GM21515 (cell line): ENCODE measurements at regions not wholly inside any gene's neighbourhood (a gene's known extent, or its start where the extent isn't known, plus 50 kb on each side); places are given as distances from the start of the nearest gene placed in this dataset.

ENCODE experiments used
- ATAC-seq: cut with Tn5 transposase; IDR thresholded peaks from one replicate; pipeline ENCODE4 v1.9.1; 2021; ENCODE audit not compliant: unreplicated experiment

DNA sequence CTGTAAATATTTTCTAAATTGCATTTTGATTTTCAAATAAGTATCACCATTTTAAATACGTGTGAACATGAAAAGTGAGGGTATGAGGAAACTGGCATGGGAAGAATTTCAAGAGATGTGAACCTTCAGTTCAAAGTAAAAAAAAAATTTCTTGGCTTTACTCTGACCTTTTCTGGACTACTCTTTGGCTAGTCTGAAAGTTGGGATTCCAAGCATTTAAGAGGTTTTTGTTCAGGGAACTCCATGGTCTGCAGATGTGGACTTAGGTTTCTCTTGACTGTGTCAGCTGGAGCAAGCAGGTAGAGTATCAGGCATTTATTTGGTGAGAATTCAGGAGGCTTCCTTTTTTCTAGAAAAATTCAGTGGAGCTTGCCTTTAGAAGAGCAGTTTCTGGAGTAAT, 311.6 kb downstream of the LRIG3 start:
- ATAC-seq, result no peak

DNA sequence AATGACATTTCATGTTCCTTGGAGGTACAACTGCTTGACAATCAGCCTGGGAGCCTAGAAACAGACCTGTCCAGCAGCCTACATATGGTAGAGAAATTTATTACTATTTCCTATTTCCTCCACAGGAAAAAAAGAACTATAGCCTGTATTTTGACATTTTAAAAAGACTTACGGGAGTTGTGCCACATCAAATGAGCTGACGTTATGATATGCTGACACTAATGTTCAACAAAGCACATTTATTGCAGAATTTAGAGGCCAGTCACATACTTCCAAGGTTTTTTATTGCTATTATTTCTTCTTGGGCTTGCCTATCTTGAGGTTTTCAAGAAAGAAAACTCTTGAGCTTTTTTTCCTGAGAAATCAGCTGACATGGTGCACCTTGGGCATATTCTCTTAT, 305.3 kb downstream of the LRIG3 start:
- no peak for ATAC-seq

DNA sequence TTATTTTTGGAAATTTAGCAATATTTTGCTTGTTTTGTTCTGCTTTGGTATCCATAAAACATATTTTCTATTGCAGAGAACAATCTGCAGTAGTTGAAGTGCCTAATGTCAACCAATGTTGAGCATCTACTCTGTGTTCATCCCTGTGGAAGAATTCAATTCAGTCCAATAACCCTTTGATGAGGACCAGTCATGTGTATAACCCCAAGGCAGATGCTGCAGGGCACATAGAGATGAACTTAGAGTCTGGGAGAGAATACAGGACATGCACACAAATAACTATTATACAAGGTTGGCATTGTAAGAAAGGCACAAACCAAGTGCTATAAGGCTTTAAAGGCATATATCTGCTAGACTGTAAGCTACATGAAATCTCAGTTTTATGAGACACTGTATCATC, 304.7 kb downstream of the LRIG3 start:
- no peak for ATAC-seq

DNA sequence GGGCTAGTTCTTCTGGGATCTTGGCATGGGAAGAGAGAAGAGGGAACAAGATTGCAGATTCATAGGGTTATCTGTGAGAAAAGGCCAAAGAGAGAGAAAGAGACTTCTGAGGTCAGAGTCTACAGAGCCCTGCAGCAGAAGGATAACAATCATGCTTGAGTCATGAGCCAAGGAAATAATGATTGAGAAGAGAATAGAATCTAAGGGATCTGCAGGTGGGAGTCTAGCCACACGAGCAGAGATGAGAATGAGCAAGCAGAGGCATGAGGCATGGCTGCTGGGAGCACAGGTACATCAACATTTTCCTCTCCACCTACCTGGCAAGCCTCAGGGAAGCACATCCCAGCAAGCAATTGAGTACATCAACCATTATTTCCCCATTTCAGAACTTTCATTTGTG, 303.7 kb downstream of the LRIG3 start:
- ATAC-seq, result no peak

DNA sequence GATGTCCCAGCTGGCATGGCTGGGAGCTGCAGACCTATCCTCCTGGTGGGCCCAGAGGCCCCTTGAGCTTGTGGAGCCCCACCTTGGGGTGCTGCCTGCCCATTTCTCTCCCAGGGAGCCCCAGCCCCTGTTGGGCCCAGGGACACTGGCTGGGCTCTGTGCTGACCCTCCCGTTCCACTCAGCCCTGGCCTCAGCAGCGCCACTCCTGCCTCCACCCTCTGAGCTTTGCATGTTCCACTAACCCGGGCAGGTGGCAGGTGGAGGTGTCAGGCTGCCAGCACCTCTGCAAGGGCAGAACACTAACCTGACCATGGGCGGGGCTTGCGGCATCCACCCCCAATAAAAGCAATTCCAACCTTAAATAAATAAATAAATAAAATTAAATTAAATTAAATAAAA, 299.2 kb downstream of the LRIG3 start:
- no peak for ATAC-seq

DNA sequence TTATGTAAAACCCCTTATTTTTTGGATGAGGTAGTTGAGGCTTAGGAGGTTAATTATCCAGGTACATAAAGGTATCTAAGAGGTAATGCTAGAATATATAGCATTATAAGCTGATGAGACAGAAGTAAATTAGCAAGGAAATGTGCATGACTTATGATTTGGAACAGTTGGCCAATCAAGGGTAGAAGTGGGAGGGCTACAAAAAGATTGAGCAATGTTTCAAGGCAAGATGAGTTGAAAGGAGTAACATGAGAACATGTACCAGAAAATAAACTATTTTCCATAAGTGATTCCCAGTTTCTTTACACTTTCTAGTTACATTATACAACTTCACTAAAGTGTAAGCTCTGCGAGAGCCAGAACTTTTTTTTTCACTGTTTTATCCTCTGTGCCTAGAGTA, 290.9 kb downstream of the LRIG3 start:
- no peak for ATAC-seq

DNA sequence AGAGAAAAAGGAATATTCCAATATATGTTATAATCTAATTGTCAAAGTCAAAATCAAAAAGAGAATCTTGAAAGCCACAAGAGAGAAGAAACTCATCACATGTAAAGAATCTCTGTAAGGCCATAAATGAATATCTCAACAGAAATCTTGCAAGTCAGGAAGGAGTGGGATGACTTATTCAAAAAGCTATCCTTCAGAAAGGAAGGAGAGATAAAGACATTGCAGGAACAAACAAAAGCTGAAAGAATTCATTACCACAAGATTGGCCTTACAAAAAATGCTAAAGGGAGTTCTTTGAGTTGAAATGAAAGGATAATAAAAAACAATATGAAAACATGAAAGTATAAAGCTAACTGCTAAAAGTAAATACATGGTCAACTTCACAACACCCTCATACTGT, 286.8 kb downstream of the LRIG3 start:
- ATAC-seq, result no peak

DNA sequence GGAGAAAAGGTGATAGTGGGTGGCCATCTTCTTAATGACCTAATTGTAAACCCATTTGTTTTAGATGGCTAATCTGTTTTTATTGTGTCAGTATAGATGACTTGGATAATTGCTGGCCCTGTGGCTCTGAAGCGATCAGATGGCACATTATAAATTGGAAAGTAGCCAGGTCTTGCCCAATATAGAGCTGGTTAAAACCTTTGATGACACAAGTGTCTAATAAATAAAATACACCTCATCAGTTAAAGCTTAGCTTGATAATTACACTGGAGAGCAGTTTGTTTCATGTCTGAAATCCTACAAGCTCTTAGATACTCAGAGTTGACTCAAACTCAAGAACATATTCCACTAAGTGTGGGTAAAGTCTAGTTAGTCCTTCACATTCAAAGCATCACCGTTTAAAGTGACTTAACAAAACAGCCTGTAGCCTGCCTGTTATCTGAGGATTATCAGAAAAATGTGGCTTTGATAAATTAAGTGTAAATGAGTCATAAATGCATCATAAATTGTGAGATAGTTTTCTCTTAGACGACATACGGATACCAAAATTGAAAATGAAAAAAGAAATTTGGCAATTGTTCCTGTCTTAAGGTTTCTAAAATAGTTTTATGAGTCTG, 280.9 kb downstream of the LRIG3 start:
- no peak for ATAC-seq

DNA sequence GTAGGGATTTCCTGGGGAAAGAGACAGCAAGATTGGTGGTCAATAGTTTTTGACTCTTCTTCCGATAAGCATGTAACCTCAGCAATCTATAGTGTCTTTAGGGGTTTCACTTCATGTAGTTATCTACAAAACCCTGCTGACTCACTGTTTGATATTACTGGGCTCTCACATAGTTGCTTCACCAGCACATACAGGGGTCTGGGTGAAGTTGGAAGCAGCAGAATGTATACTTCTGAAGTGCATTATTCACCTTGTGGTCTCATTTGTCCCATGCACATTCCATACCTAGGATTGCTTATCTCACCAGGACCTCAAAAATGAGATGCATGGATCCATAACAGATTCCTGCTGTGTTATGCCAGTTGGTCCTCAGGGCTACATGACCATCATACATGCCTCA, 280.0 kb downstream of the LRIG3 start:
- no peak for ATAC-seq

DNA sequence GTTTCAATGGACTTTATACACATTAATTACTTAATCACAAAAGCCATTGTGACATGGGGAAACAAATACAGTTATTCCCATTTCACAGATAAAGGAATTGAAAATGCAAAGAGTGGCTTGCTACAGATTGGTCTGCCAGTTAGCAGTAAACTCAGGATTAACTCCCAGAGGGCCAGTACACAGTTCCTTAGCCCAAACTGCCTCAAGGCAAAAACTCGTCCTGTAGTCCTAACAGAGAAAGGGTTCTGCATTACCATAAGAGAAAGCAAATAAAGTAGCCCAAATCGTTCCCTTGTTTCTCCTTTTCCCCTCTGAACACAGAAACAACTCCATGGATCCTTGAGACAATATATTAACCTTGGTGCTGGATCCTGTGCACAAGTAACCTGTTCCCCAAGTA, 274.4 kb downstream of the LRIG3 start:
- no peak for ATAC-seq

DNA sequence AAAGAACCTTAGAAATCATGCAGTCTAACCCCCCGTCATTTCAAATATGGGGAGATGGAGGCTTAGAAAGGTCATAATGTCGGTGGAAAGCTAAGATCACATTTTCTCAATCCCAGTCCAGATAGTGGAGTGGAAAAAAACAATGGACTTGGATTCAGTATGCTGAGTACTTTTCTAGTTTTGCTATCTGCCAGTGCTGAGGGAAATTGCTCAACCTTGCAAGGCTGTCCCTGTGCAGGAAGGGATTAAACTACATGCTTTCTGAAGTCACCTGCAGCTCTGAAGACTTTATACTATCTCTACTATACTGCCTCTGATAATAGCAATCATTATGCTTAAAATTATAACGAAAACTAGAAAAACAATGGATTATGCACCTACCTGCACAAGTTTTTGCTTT, 272.8 kb downstream of the LRIG3 start:
- ATAC-seq, result no peak

DNA sequence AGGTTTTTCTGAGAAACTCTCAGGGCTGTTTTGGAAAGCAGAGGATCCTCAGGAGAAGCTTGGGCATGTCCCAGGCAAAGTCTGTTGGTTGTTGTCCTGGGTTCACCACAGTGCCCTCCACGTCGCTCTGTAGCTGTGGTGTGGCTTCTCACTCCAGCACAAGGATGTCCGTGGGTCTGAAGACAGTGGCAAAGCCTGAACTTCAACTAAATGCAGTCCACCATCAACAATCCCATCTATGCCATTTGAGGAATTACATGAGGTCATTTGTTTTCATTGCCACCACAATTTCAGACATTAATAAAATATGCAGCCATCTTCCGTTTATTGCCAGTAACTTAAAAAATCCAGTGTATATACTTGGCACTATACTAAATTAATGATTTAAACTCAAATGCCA, 272.1 kb downstream of the LRIG3 start:
- no peak for ATAC-seq

DNA sequence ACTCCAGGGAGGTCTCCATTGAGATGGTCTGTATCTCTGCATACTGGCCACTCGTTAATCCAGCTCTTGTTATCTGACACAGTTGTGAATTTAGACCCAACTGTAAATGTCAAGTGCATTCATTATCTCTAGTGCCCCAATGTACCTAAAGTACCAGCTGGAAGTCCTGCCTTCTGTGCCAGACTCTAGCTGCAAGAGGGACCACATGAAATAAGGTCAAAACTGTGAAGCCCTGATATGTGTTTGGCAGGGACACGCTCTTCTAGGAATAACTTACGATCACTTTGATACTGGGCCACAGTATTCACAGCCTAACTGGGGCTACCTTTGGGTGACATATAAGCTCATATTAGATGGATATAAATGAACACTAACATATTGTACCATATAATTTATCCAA, 268.5 kb downstream of the LRIG3 start:
- ATAC-seq, result no peak

DNA sequence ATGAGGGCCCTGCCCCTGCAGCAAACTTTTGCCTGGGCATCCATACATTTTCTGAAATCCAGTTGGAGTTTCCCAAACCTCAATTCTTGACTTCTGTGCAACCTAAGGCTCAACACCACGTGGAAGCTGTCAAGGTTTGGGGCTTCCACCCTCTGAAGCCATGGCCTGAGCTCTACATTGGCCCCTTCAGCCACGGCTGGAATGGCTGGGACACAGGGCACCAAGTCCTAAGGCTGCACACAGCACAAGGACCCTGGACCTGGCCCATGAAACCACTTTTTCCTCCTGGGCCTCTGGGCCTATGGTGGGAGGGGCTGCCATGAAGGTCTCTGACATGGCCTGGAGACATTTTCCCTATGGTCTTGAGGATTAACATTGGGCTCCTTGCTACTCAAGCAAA, 266.3 kb downstream of the LRIG3 start:
- no peak for ATAC-seq

DNA sequence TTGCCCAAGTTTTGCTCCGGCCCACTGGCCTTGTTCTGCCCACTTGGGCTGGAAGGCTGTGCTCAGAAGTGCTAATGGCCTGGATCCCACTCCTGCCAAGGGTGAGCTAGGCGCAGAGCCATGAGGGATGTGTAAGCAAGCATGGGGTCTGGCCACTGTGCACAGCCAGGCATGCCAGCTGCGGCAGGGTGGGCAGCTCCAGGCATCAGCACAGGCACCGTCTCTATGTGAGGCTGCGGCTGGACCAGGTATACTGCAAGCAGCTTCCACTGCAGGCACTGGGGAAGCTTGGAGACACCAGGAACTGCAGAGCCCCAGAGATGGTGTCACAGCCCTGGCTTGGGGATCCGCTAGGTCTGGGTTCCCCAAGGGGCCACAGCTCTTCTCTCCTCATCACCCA, 264.9 kb downstream of the LRIG3 start:
- no peak for ATAC-seq

DNA sequence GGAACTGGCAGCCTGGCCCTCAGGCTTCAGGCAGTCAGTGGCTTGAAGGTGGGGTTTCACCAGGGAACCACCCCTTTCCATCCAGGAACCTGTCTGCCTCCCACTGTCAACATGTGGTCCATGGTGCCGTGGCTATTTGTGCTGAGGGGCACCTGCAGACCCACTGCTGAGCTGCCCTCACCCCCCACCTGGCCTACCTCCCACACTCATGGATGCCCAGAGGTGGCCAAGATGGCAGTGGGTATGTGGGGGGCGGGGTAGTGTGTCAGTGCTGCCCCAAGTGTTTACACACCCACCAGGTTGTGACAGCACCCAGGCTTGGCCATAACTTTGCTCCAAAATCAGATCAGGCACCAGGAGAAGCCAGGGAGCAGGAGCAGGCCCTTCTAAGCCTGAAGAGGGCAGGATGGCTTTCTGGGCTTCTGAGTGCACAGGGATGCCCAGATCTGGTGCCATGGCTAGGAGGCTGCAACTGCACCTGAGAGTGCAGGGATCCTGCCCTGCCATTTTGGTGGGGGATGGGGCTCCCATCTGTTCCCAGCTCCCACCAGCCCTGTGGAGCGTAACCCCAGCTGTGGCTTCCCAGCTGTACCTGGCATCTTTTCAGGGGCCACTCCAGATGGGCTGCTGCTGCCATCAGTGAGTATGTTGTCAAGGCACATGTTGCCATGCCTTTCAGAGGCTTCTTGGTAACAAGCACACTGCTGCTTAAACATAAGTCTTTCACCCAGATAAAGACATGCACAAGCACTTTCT, 263.9 kb downstream of the LRIG3 start:
- ATAC-seq, result no peak

DNA sequence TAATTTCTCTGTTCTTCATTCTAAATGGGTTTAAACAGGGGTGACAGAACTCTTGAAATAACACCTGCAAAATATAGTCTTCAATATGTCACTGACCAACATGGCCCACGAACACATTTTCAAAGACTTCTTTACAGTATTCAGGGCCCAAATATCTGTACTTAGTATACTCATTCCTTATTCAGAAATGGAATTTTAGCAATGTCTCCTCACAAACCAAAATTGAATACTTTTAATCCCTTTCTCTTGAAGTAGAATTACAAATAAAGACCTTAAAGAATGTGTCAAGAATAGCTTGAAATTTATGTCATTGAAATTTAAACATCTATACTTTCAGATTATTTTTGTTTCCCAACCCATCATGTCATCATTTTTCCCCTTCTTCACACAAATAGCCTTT, 263.1 kb downstream of the LRIG3 start:
- no peak for ATAC-seq

DNA sequence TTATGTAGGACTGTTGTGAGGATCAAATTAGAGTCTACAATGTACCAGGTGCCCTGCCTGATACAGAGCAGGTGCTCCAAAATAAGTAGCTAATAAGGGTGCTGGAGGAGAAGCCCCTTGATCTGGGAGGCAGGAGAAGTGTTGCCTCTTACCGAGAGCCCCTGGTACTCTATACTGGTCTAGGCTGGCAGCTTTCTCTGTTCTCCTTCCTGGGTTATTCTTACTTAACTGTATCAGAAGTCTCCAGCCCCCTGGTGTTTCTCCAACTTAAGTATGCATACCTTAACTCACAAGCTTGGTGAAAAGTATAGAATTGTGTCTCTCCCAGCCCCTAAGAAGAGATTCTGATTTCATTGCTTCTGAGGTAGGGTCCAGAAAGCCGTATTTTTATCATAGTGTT, 254.9 kb downstream of the LRIG3 start:
- no peak for ATAC-seq

DNA sequence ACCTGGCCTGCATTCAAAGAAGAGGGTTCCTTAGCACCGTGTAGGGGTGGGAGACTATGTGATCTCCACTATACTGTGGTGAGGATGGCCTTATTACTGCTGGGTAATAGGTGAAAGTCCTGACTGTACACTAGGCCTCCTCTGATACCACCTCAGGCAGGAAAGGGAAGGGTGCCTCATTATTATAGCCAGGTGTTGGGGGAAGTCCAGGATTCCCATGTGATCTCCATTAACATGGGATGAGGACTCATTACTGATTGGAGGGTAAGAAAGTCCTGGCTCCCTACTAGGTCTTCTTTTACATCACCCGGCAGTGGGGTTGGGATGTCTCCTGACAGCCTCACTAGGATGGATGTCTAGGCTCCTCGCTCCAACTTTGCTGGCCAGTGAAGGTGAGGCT, 252.1 kb downstream of the LRIG3 start:
- ATAC-seq, result no peak

DNA sequence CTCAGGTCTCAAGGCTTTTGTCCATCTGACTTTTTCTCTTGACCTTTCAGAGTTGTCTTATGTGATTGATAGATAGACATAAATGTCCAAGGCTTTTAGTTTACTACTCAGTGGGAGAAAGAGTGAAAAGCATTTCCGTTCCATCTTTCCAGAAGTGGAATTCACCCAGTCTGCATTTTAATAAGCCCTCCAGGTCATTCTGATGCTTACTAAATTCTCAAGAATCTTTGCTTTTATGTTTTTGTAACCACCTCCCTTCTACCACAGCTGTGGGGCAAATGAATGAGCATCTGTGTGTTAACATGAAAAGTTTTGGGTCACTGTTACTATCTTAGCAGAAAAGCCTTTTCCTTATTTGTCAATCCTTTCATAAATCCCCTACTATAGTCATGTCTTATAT, 251.4 kb downstream of the LRIG3 start:
- ATAC-seq, result no peak

DNA sequence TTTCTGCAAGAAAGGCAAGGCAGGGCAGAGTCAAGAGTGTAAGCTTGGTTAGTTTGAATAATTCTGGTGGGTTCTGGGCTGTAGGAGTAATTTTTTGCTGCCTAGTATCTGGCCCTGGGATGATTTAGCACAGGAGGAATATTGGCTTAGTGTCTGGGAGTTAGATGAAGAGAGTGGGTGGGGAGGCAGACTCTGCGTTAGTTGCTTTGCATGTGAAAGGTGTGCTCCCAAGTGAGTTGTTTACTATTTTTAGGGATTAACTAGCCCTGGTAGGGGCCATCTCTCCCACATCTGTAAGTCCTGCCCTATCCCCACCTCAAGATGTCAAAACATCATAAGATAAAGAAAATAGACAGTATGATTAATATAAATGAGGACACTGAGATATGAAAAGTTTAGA, 249.7 kb downstream of the LRIG3 start:
- ATAC-seq, result no peak

DNA sequence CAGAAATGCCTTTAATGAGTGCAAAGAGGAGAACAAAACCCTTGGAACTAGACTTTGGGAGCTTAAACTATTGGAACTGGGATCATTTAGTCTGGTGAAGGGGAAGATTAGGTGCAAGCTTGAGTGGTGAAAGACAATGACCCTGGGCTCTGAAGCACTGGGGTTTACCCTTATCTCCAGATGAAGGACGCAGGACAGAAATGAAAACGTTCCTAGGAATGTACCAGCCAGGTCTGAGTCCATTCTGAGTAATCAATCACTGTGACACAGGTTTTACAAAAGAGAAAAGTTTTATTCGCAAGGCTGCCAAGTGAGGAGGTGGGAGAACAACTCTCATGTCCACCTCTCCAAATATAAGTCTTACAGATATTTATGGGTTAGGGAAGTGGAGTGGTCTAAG, 249.1 kb downstream of the LRIG3 start:
- ATAC-seq, result no peak

DNA sequence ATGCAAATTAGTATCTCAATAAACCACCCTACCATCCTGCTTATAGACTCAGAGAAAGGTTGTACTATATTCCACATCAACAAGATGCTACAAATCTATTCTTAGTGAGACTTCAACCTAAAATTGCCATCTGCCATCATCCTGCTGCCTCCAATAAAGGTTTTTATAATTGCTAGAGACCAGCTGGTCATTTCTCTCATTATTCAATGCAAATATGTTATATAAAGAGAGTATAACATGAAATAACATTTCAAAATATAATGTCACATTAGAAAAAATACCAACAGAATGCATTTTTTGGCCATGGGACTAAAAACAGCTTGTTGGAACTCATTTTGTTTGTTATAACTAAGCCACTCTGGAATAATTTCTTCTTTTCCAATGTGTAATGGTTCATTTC, 247.3 kb downstream of the LRIG3 start:
- no peak for ATAC-seq
